HEK293 (cell line): ENCODE measurements at regions not wholly inside any gene's neighbourhood (a gene's known extent, or its start where the extent isn't known, plus 50 kb on each side); places are given as distances from the start of the nearest gene placed in this dataset.

Source experiments
- PRDM1 ChIP-seq: fragments of 450-650 bp; formaldehyde crosslinking; IDR thresholded peaks from 2 replicates; pipeline ENCODE4; 2016; ENCODE audit warnings: missing biosample characterization, missing genetic modification characterization
- SETDB1 ChIP-seq: IDR thresholded peaks from one replicate; pipeline ENCODE4 v1.6.1; 2017; ENCODE audit warnings: mild to moderate bottlenecking, low read length, moderate library complexity, mixed read lengths; ENCODE audit not compliant: insufficient read length
- TCF7L2 ChIP-seq: IDR thresholded peaks from 2 replicates; pipeline ENCODE4 v1.6.1; 2011; ENCODE audit warnings: low read depth, mild to moderate bottlenecking, inconsistent platforms, low read length, moderate library complexity, borderline replicate concordance
- ZBTB10 ChIP-seq: fragments of 450-650 bp; formaldehyde crosslinking; IDR thresholded peaks from 2 replicates; pipeline ENCODE4 v1.5.1; 2016; ENCODE audit warnings: missing biosample characterization, missing genetic modification characterization
- ZBTB21 ChIP-seq: fragments of 450-650 bp; formaldehyde crosslinking; IDR thresholded peaks from 2 replicates; pipeline ENCODE4 v1.5.1; 2017; ENCODE audit warnings: missing biosample characterization, missing genetic modification characterization
- ZBTB48 ChIP-seq: fragments of 450-650 bp; formaldehyde crosslinking; IDR thresholded peaks from 2 replicates; pipeline ENCODE4 v1.5.1; 2016; ENCODE audit warnings: missing biosample characterization, missing genetic modification characterization
- ZFP41 ChIP-seq: fragments of 450-650 bp; formaldehyde crosslinking; IDR thresholded peaks from 2 replicates; pipeline ENCODE4 v1.5.1; 2016; ENCODE audit warnings: missing biosample characterization, missing genetic modification characterization, borderline replicate concordance
- ZNF121 ChIP-seq: fragments of 450-650 bp; formaldehyde crosslinking; IDR thresholded peaks from 2 replicates; pipeline ENCODE4 v1.5.1; 2016; ENCODE audit warnings: missing biosample characterization, missing genetic modification characterization
- ZNF140 ChIP-seq: fragments of 450-650 bp; formaldehyde crosslinking; IDR thresholded peaks from 2 replicates; pipeline ENCODE4 v1.5.1; 2016; ENCODE audit warnings: missing biosample characterization, missing genetic modification characterization
- ZNF157 ChIP-seq: fragments of 450-650 bp; formaldehyde crosslinking; IDR thresholded peaks from 2 replicates; pipeline ENCODE4 v1.5.1; 2016; ENCODE audit warnings: missing biosample characterization, missing genetic modification characterization
- ZNF18 ChIP-seq: fragments of 450-650 bp; formaldehyde crosslinking; IDR thresholded peaks from 2 replicates; pipeline ENCODE4 v1.5.1; 2016; ENCODE audit warnings: missing biosample characterization, missing genetic modification characterization
- ZNF274 ChIP-seq, 2 experiments: fragments of 200-500 bp in 1 of 2; fragments of 450-650 bp in 1 of 2; sonication (Bioruptor generic) in 1 of 2; formaldehyde crosslinking in 1 of 2; IDR thresholded peaks; 2 replicates each; pipeline versions ENCODE4 v1.5.1 to v1.6.1; 2014 to 2016; ENCODE audit warnings: borderline replicate concordance in 1 of 2, inconsistent platforms in 1 of 2, low read length in 1 of 2, missing biosample characterization in 1 of 2, missing genetic modification characterization in 1 of 2
- ZNF280D ChIP-seq: fragments of 450-650 bp; formaldehyde crosslinking; IDR thresholded peaks from 2 replicates; pipeline ENCODE4 v1.5.1; 2016; ENCODE audit warnings: missing biosample characterization, missing genetic modification characterization
- ZNF311 ChIP-seq: fragments of 450-650 bp; formaldehyde crosslinking; IDR thresholded peaks from 2 replicates; pipeline ENCODE4 v1.5.1; 2017; ENCODE audit warnings: missing biosample characterization, missing genetic modification characterization, borderline replicate concordance
- ZNF404 ChIP-seq: fragments of 450-650 bp; formaldehyde crosslinking; IDR thresholded peaks from 2 replicates; pipeline ENCODE4 v1.5.1; 2017; ENCODE audit warnings: missing biosample characterization, missing genetic modification characterization
- ZNF423 ChIP-seq: fragments of 450-650 bp; formaldehyde crosslinking; IDR thresholded peaks from 2 replicates; pipeline ENCODE4 v1.5.1; 2016; ENCODE audit warnings: missing biosample characterization, missing genetic modification characterization
- ZNF571 ChIP-seq: fragments of 450-650 bp; formaldehyde crosslinking; IDR thresholded peaks from 2 replicates; pipeline ENCODE4 v1.5.0; 2017; ENCODE audit warnings: missing biosample characterization, missing genetic modification characterization
- ZNF654 ChIP-seq: fragments of 450-650 bp; formaldehyde crosslinking; IDR thresholded peaks from 2 replicates; pipeline ENCODE4 v1.5.1; 2016; ENCODE audit warnings: low read depth, missing biosample characterization, missing genetic modification characterization
- ZNF768 ChIP-seq: fragments of 450-650 bp; formaldehyde crosslinking; IDR thresholded peaks from 2 replicates; pipeline ENCODE4 v1.5.1; 2018; ENCODE audit warnings: missing biosample characterization, mild to moderate bottlenecking, missing genetic modification characterization
- ZSCAN23 ChIP-seq: fragments of 450-650 bp; formaldehyde crosslinking; IDR thresholded peaks from 2 replicates; pipeline ENCODE4 v1.5.1; 2016; ENCODE audit warnings: missing biosample characterization, missing genetic modification characterization
- ZSCAN30 ChIP-seq: fragments of 450-650 bp; IDR thresholded peaks from 2 replicates; pipeline ENCODE4 v1.5.1; 2018; ENCODE audit warnings: missing biosample characterization, mild to moderate bottlenecking, missing genetic modification characterization, moderate library complexity
- ZSCAN4 ChIP-seq: fragments of 450-650 bp; formaldehyde crosslinking; IDR thresholded peaks from 2 replicates; pipeline ENCODE4 v1.5.1; 2017; ENCODE audit warnings: missing biosample characterization, missing genetic modification characterization
- TF ChIP-seq, protein P1 (sequence below): fragments of 450-650 bp; formaldehyde crosslinking; optimal IDR thresholded peaks from 2 replicates; pipeline ENCODE3; 2016; ENCODE audit warnings: missing biosample characterization, mild to moderate bottlenecking, missing genetic modification characterization
- TF ChIP-seq, protein P2 (sequence below): sonication (generic); formaldehyde crosslinking; IDR thresholded peaks from 2 replicates; pipeline ENCODE4 v1.8.1; 2022; ENCODE audit warnings: mild to moderate bottlenecking, moderate library complexity, missing genetic modification reagents

DNA sequence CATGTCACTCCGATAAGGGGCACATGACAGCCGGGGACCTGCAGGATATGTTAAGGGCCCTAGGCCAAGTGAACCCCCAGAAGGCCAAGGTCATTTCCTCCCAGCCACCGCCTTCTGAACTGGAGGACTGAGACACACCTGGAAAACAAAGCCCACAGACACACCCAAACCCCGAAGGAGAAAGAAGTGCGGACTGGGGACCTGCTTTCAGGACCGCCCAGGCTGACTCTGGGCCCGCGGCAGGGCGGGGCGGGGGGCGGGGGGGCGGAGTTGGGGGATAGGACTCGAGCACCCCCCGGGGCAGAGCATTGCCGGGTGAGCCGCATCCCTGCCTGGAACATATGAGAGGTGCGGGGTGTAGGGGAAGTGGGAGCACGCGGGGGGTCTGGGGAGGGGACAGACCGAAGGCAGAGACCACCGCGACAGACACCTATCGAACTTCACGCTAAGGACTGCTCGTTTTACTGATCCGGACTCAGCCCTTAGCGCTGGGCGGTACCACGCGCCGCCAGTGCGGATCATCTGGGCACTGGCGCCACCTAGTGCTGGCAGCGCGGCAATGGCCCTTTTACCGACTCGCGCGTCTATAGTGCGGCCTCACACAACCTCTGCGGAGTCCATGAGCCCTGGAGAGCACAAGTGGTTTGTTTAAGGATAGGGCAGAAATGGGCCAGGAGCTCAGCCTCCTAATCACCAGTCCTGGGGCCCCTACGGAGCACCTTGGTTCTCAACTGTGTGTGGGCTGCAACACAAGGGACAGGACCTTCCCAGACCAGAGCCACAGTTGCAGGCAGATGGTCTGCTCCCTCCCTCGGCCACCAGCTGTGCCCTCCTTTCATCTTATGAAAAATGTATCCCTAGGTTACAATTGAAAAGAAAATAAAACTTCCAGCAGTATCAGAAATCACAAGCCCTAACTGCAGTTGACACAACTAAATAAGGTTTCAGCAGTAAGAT is 157.6 kb downstream of the HERPUD2 start (continued):
- no peak for TF ChIP-seq ZNF121 (tag by site-specific recombination)
- TF ChIP-seq ZNF18: no peak
- no peak for TF ChIP-seq ZNF140 (tag by site-specific recombination)
- TF ChIP-seq ZNF311 (tag by site-specific recombination): no peak
- TF ChIP-seq ZBTB21: no peak
- no peak for TF ChIP-seq PRDM1 (tag by site-specific recombination)
- TF ChIP-seq, protein P1, sequence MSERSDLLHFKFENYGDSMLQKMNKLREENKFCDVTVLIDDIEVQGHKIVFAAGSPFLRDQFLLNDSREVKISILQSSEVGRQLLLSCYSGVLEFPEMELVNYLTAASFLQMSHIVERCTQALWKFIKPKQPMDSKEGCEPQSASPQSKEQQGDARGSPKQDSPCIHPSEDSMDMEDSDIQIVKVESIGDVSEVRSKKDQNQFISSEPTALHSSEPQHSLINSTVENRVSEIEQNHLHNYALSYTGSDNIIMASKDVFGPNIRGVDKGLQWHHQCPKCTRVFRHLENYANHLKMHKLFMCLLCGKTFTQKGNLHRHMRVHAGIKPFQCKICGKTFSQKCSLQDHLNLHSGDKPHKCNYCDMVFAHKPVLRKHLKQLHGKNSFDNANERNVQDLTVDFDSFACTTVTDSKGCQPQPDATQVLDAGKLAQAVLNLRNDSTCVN (tag by site-specific recombination): peak; percentile 21
- no peak for TF ChIP-seq ZBTB10 (tag by site-specific recombination)
- no peak for TF ChIP-seq ZNF571 (tag by site-specific recombination)
- no peak for TF ChIP-seq ZNF274 (IDR thresholded peaks at IDR 0.05; ENCODE audit: low read length)
- no peak for TF ChIP-seq ZNF274 (tag by site-specific recombination; IDR thresholded peaks at IDR 0.05; ENCODE audit: borderline replicate concordance)
- no peak for TF ChIP-seq ZFP41 (tag by site-specific recombination)
- TF ChIP-seq, protein P2, sequence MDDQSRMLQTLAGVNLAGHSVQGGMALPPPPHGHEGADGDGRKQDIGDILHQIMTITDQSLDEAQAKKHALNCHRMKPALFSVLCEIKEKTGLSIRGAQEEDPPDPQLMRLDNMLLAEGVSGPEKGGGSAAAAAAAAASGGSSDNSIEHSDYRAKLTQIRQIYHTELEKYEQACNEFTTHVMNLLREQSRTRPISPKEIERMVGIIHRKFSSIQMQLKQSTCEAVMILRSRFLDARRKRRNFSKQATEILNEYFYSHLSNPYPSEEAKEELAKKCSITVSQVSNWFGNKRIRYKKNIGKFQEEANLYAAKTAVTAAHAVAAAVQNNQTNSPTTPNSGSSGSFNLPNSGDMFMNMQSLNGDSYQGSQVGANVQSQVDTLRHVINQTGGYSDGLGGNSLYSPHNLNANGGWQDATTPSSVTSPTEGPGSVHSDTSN: 0 out of 2 replicates have a peak, but pooled peaks have one; percentile 33
- TF ChIP-seq ZNF157 (tag by site-specific recombination): no peak
- TF ChIP-seq ZNF404: no peak
- no peak for TF ChIP-seq ZNF280D (tag by site-specific recombination)
- TF ChIP-seq SETDB1: no peak
- TF ChIP-seq ZBTB48: no peak
- TF ChIP-seq ZNF423 (tag by site-specific recombination): no peak
- peak; percentile 88 for TF ChIP-seq ZNF654 (tag by site-specific recombination)
- TF ChIP-seq ZSCAN4 (tag by site-specific recombination): no peak
- no peak for TF ChIP-seq TCF7L2
- TF ChIP-seq ZSCAN30 (tag by site-specific recombination): peak; percentile 49; the same call in 1 of the 2 replicates
- no peak for TF ChIP-seq ZNF768 (tag by site-specific recombination)
- TF ChIP-seq ZSCAN23 (tag by site-specific recombination): no peak
